ENCODE measurements at regions not wholly inside any gene's neighbourhood (a gene's known extent, or its start where the extent isn't known, plus 50 kb on each side); places are given as distances from the start of the nearest gene placed in this dataset.

- Histone ChIP-seq H3K27ac (ENCODE audit: control insufficient read depth, insufficient read depth, low read length) (peak overlapping the region; percentile 36), H3K9me3 (ENCODE audit: control insufficient read depth, low read depth, low read length) (peaks cover 13% of the 10 kb centered on the region), H3K4me1 (ENCODE audit: control insufficient read depth, extremely low read depth, insufficient read depth, low read length) (peaks cover 22% of the 10 kb centered on the region), H3K4me2 (ENCODE audit: control insufficient read depth, extremely low read depth, insufficient read depth, low read depth, low read length) (peak overlapping the region; percentile 57), H3K4me3 (ENCODE audit: control insufficient read depth in 2 of 3, extremely low read depth in 1 of 3, insufficient read depth in 2 of 3, low read depth in 1 of 3, low read length in 3 of 3) (no peak overlapping the region), H3K36me3 (ENCODE audit: control insufficient read depth in 2 of 2, extremely low read depth in 1 of 2, insufficient read depth in 2 of 2, low read length in 2 of 2) (no peaks in the 10 kb centered on the region), H4K20me1 (ENCODE audit: control insufficient read depth, extremely low read depth, insufficient read depth, low read length) (no peaks in the 10 kb centered on the region), H3K9me1 (ENCODE audit: control insufficient read depth, extremely low read depth, insufficient read depth, low read length) (no peaks in the 10 kb centered on the region), H3K79me2 (ENCODE audit: control insufficient read depth, insufficient read depth, low read length) (no peaks in the 10 kb centered on the region), H2AFZ (ENCODE audit: control insufficient read depth, low read length) (peak overlapping the region; percentile 34), H3K27me3 (ENCODE audit: control insufficient read depth, extremely low read depth, insufficient read depth, low read length) (no peaks in the 10 kb centered on the region), H3K9ac (ENCODE audit: control insufficient read depth, extremely low read depth, insufficient read depth, low read length) (no peak overlapping the region)
- FAIRE-seq (peak; percentile 98), DNase-seq (ENCODE audit: low read depth, low spot score) (peak; percentile 85)
- TF ChIP-seq CTCF (optimal IDR thresholded peaks at IDR 0.05 in 1 of 3, IDR thresholded peaks at IDR 0.05 in 1 of 3, conservative IDR thresholded peaks at IDR 0.05 in 1 of 3; ENCODE audit: extremely low read depth in 1 of 3, insufficient read depth in 2 of 3, low read length in 3 of 3) (no peak), EZH2 (IDR thresholded peaks at IDR 0.05; ENCODE audit: low read length) (no peak)
- dilution Hi-C loops (cut with MboI; ENCODE audit: extremely low pct_ligation_motif_present, low sequenced_read_pairs) = no loop called here
These were observed 532.2 kb upstream of the MIS18BP1 start for GRCh38 chr14:45785240-45785639.

- TF ChIP-seq CTCF (optimal IDR thresholded peaks at IDR 0.05 in 1 of 3, IDR thresholded peaks at IDR 0.05 in 1 of 3, conservative IDR thresholded peaks at IDR 0.05 in 1 of 3; ENCODE audit: extremely low read depth in 1 of 3, insufficient read depth in 2 of 3, low read length in 3 of 3) (no peak), EZH2 (IDR thresholded peaks at IDR 0.05; ENCODE audit: low read length) (no peak)
- H3K79me2 ChIP-seq (ENCODE audit: control insufficient read depth, insufficient read depth, low read length) = no peaks in the 10 kb centered on the region
- no peaks in the 10 kb centered on the region for H4K20me1 ChIP-seq (ENCODE audit: control insufficient read depth, extremely low read depth, insufficient read depth, low read length)
- H3K27ac ChIP-seq (ENCODE audit: control insufficient read depth, insufficient read depth, low read length) = no peak overlapping the region
- dilution Hi-C loops (cut with MboI; ENCODE audit: extremely low pct_ligation_motif_present, low sequenced_read_pairs) = no loop called here
- H3K4me1 ChIP-seq (ENCODE audit: control insufficient read depth, extremely low read depth, insufficient read depth, low read length) = no peaks in the 10 kb centered on the region
- no peaks in the 10 kb centered on the region for H3K36me3 ChIP-seq (ENCODE audit: control insufficient read depth in 2 of 2, extremely low read depth in 1 of 2, insufficient read depth in 2 of 2, low read length in 2 of 2)
- no peak overlapping the region for H3K9ac ChIP-seq (ENCODE audit: control insufficient read depth, extremely low read depth, insufficient read depth, low read length)
- FAIRE-seq (no peak), DNase-seq (ENCODE audit: low read depth, low spot score) (no peak)
- H3K4me3 ChIP-seq (ENCODE audit: control insufficient read depth in 2 of 3, extremely low read depth in 1 of 3, insufficient read depth in 2 of 3, low read depth in 1 of 3, low read length in 3 of 3) = no peak overlapping the region
- H2AFZ ChIP-seq (ENCODE audit: control insufficient read depth, low read length) = no peak overlapping the region
- no peak overlapping the region for H3K4me2 ChIP-seq (ENCODE audit: control insufficient read depth, extremely low read depth, insufficient read depth, low read depth, low read length)
- H3K27me3 ChIP-seq (ENCODE audit: control insufficient read depth, extremely low read depth, insufficient read depth, low read length) = no peaks in the 10 kb centered on the region
- H3K9me1 ChIP-seq (ENCODE audit: control insufficient read depth, extremely low read depth, insufficient read depth, low read length) = no peaks in the 10 kb centered on the region
- no peaks in the 10 kb centered on the region for H3K9me3 ChIP-seq (ENCODE audit: control insufficient read depth, low read depth, low read length)
These were observed 513.2 kb upstream of the MIS18BP1 start for GRCh38 chr14:45766247-45766646.
